Fibroblast of skin of scalp (primary cell): ENCODE measurements at regions not wholly inside any gene's neighbourhood (a gene's known extent, or its start where the extent isn't known, plus 50 kb on each side); places are given as distances from the start of the nearest gene placed in this dataset.

Experiments used
- DNase-seq: peaks from one replicate; pipeline ENCODE4 v3.0.0-alpha.2; 2013

DNA sequence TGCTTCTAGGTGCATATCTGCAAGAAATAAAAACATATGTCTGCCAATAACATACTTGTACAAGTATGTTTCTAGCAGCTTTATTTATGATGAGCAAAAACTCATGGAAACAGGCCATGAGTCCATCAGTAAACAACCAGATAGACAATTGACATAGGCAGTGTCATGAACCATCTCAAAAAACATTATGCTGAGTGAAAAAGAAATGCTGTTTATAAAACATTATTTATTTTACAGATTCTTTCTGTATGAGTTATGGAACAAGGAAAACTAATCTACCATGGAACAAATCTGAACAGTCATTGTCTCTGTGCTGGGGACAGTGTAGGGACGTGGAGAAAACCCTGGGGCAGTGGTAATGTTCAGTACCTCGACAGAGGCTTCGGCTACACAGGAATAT, 283.9 kb downstream of the UQCRFS1 start:
- DNase-seq, result peak; percentile 58

DNA sequence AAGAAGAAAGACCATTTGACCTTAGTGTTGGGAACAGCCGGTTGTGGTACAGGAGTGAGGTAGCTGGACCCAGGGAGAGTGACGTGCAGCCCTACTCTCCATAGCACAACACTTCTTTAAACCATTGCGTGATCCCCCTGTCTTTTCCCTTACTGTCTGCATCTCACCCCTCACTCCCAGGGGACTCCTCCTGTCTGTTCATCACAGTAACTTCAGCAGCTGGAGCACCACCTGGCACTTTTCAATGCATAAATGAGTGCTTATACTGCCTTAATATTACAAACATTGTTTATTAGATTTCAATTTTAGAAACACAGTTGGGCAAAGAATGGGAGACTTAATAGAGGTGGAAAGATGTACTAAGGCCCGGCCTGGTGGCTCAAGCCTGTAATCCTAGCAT, 285.5 kb downstream of the UQCRFS1 start:
- no peak for DNase-seq

DNA sequence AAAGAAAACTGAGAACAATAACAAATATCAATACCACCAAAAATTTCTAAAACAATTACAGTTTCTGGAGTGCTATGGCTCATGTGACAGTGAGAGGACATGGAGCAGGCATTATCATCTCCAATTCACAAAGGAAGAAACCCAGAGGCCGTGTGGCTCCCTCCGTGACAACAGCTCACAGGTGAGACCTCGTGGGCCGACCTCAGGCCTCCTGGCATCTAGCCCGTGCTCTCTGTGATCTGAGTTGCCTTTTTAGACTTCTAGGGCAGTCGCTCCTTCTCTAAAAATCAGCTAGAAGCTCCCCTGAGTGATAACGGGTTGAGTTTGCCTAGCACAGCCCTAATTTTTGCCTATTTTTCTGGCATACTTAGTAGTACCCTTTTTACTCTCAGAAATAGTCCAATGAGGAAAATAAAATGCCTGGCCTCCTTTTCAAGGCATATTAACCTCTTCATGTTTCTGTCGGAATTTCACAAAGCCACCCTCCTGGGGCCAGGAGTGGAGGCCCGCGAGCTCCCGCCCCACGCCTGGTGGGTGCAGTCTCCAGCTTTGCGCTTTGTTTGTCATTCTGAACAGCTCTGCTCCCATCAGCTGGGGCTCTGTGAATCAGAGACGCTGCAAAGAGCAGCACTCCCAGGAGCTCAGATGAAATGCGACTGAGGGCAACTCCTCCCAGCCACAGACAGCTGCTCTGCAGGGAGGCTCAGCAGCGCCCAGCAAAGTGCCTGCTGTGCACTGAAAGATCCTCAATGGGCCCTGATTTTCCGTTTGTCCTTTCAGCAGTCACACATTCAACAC, 292.5 kb downstream of the UQCRFS1 start:
- DNase-seq, result peak; percentile 33

DNA sequence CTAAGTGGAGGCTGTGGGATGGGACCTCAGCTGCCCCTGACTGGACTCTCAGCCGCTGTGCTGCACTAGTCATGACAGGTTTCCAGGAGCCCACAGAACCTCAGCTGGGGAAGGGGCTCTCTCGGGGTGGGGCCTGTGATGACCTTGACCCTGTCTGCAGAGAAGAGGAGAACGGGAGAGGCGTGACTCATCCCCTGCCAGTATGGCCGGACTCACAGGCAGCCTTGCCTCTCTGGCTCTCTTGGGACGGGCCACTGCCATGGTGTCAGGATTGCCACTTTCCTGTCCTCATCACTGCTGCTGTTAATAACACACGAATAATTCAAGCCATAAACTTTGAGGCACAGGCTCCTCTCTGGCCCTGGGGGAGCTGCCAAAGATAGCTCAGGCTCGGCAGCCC, 295.3 kb downstream of the UQCRFS1 start:
- DNase-seq, result no peak

DNA sequence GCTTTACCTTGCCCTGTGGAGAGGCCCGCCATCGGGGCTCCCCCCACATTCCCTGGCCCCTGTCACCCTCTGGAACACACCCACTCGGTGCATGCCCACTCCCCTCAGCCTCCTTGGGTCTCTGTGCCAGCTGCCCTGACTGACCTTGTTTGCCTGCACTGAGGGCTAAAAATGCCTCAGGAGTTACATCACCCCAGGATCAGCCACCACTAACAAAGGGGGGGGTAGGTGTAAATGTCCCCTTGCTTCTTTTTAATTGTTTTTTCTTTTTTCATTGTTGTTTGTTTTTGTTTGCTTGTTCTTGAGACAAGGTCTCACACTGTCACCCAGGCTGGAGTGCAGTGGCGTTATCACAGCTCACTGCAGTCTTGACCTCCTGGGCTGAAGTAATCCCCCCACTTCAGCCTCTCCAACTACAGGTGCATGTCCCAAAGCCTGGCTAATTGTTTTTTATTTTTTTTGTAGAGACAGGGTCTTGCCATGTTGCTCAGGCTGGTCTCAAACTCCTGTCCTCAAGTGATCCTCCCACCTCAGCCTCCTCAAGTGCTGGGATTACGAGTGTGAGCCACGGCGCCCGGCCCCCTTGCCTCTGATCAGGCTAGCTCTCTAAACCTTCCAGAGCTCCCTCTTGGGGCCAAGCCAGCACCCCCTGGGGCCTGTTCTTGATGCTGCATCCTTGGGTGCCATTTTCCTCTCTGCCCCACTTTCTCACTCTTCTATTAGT, 297.1 kb downstream of the UQCRFS1 start:
- no peak for DNase-seq

DNA sequence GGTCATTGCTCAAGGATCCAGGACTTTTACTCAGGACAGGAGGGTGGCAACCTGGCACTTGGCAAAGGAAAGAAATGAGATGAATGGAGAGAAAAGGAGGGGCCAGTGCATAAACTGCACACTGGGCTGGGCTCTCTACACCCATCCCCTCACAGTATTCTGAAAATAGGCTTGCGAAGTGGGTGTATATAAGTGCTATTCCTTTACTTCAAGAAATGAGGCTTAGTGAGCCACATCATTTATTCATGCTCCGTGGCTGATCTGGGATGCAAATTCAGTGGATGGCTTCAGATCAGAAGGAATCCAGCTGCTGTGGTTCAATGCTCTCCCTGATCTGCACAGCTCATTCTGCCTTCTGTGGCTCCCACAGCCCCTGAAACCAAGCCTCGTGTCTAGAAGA, 297.7 kb downstream of the UQCRFS1 start:
- DNase-seq, result no peak

DNA sequence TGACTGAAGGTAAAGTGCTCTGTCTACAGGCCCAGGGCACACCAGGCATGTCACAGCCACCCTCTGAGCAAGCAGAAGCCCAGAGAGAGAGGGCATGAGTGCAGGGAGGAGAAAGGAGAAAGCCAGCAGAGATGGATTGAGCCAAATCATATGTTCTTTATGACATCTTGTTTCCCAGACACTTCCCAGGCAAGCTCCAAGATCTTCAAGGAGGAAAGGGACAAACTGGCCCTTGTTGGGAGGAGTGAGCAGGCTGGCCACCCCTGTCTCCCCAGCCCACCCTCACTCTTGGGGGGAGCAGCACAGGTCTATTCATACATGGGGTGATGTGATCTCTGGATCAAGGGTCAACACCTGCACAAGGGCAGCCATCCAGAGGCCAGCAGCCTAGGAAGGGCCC, 298.8 kb downstream of the UQCRFS1 start:
- no peak for DNase-seq

DNA sequence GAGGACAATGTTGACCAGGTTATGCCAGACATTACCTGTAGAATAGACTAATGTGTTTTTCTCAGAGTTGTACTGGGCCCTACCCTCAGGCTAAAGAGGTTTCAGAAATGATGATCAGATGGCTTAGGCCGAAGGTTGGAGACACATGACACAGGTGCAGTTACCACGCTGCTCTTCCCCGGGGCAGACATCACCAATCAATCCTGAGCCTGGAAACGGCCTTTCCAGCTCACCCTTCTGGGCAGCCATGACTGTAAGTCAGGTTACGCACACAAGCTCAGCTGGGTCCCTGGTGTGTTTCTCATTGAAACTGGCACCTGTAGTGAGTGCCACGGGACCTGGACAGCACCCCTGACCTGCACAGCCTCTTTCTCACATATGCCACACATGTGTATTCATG, 299.3 kb downstream of the UQCRFS1 start:
- DNase-seq, result no peak

DNA sequence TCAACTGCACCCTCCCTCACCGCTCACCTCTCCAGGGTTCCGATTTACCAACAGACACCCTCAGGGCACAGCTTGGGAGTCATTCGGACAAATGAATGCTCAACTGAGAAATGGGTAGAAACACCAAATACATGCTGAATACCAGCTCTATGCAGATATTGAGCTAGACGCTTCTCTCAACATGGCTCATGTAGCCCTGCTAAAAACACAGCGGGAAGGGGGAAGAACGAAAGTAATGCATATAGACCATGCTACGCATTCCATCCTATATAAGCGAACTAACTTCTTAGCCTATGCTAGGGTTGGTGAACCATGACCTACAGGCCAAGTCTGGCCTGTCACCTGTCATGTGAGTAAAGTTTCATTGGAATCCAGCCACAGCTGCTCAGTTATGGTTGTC, 304.0 kb downstream of the UQCRFS1 start:
- DNase-seq, result no peak

DNA sequence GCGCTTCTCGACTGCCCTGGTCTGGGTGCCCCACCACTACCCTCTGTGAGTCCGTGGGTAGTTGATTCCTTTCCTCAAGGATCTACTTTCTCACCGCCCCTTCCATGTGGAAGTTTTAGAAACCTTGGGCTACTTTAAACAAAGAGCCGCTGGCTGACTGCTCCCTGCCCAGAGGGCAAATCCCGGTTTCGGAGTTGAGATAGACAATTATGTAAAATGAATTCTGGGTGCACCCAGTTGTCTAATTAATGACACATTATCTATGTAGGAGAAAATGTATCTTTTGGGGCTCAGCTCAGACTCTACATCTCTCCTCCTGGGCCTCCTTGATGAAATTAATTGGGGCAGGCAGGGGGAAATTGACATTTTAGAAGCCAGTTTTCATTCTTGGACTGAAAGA, 305.4 kb downstream of the UQCRFS1 start:
- no peak for DNase-seq

DNA sequence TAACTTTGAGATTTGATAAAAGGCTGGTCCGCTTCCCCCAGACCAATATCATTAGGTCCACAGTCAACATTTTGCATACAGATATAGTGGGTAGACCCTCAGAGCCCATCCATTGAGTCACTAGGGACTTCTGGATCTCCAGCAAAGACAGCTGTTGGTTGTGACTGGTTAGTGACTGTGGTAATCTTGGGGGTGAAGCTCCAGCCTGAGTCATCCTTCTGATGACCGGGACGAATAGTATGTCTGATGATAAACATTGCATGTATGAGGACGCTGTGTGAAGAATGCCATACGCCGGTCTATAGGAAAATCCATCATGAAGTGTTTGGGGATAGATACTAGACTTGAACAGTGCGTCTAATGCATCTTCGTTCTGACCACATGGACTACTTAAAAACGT, 307.0 kb downstream of the UQCRFS1 start:
- peak; percentile 81 for DNase-seq

DNA sequence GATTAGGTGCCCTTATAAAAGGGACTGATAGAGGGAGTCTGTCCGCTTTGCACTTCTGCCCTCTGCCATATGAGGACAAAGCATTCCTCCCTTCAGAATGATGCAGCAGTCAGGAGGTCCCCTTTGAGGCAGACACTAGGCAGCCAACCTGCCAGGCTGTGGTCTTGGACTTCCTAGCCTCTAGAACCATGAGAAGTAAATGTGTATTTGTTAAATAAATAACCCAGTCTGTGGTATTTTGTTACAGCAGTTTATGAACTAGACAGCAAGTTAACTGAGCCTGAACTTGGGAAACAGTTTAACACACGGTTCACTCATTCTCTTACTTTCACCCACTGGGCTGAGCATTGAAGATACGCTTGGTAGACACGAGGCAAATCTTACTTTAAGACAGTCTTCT, 313.2 kb downstream of the UQCRFS1 start:
- no peak for DNase-seq

DNA sequence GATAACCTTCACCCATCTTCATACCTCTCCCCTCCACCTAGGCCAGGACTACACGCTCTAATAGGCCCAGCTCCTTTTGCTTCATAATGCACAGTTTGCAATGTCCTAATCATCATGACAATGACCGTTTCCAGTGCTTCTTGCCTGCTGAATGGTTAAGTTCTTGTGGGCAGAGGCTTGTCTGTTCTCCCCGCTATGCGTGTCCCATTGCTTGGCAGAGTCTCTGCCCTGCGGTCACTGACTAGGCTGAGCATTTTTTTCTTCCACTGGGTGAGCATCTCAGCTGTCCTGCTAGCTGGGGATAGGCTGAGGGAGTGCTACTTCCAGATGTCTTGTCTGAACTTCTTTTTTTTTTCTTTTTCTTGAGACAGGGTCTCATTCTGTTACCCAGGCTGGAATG, 314.7 kb downstream of the UQCRFS1 start:
- DNase-seq, result peak; percentile 64

DNA sequence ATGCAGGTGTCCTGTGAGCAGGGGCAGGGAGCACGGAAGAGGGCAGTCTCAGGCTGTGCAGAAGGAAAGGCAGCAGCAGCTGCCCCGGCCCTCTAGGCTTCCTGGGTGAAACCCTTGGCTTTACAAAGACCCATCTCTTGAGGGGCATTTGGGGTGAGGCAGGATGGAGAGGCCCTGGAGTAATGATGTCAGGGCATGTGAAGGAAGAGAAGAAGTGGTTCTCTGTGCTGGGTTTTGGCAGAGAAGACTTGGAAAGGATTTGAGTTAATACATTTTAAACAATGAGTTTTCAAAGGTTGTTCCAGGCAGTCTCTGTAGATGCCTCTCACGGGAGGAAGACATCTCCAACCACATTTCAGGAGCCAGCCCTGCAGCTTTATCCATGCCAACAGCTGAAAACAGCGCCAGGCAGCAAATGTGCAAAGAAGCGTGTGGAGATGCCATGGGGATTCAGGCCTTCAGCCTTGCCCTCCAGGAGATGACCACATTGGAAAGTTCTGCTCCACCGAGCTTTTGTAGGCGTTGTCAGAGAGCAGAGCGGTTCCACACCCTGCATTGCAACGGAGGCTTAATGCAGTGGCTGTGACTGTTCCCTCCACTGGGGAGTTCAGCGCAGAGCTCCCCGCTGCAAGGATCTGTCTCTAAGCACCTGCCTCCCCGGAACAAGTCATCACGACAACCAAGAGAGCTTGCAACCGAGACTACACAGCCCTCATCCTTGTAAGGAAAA, 322.8 kb downstream of the UQCRFS1 start:
- no peak for DNase-seq

DNA sequence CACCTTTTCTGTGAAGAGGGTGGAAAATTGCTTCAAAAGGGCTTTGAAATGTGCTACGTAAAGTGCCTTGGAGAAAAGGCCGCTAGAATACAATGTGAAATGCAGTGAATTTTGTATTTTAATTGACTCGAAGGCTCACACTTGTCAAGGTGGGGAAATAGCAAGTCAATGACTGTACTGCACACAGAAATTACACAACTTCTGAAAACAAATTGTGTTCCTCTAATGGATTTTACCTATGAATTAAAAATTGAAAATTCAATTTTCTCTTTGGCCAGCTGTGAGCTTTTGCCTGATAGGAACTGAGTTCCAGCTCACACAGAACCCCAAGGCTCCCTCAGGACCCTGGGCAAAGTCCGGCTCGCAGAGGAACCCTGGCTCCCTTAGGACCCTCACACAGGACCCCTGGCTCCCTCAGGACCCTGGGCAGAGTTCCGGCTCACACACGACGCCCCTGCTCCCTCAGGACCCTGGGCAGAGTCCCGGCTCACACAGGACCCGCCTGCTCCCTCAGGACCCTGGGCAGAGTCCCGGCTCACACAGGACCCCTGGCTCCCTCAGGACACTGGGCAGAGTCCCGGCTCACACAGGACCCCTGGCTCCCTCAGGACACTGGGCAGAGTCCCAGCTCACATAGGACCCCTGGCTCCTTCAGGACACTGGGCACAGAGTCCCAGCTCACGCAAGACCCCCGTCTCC, 324.9 kb downstream of the UQCRFS1 start:
- DNase-seq, result no peak

DNA sequence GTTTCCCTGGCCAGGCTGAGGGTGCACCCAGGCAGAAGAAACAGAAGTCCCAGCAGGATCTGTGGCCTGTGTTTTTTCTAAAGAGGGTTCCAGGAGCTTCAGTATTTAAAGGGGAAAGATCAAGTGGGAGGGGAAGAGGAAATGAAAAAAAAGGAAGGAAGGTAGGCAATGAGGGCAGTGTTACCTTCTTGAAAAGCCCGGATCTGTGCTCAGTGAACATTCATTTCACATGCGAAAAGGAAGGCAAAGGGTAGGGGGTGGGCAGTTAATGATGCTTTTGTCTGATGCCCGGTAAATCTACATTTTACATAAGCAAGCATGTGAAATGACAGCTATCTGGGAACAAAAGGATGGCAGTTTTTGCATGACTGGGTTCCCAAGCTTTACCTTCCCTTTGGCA, 326.2 kb downstream of the UQCRFS1 start:
- no peak for DNase-seq

DNA sequence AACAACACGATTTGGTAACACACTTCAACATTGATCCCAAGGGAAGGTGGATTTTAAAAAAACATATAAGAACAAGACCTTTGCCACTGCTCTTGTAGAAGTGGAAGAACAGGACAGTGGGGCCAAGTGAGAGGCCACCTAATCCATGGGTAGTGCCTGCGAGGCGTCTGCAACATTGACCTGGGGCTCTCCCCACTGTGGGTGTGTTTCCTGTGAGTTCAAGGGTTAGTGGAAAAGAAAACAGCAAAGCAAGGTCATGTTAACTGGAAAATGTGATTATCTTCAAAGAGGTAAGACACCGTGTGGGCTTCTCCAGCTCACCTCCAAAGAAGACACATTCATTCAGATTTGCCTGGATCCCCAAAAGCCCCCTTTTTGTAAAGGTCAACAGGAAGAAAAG, 327.0 kb downstream of the UQCRFS1 start:
- no peak for DNase-seq

DNA sequence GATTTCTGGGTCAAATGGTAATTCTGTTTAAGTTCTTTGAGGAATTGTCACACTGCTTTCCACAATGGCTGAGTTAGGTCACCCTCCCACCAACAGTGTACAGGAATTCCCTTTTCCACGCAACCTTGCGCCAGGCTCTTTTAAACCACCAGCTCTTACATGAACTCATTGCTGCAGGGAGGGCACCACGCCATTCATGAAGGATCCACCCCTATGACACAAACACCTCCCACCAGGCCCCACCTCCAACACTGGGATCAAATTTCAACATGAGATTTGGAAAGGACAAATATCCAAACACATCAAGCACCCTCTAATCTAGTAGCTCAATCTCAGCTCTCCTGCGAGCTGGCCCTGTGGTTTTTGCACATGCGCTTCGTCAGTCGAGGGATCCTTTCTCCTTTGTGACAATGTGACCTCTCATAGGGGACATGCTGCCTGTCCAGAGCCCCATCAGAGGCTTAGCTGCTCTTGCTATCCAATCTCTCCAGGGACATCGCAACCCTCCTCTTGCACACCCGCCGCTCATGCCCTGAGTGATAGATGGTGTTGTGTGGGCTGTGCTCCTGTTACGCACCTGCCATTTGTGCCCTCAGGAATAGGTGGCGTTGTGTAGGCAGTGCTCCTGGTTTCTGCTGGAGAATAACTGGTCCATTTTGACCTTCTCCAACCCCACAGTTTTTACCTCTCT, 328.0 kb downstream of the UQCRFS1 start:
- no peak for DNase-seq

DNA sequence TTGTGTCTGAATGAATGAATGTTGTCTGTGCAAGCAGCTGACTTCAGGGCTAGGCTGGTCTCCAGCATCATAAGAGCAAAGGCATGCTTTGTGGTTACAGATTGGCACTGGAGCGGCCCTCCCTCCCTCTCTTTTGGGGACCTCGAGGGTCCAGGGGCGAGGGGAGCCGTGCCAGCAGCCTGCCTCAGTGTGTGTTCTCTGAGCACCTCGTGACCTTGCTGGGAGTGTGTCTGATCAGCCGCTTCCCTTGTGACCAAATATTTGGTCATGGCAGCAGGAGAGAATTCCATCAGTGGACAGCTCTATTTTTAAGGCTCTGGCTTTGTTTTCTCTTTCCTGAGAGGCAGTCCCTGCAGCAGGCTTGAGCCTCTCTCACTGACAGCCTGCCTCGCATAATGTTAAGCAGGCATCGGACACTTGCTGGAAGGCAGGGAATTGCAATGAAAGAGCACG, 329.7 kb downstream of the UQCRFS1 start:
- peak; percentile 73 for DNase-seq

DNA sequence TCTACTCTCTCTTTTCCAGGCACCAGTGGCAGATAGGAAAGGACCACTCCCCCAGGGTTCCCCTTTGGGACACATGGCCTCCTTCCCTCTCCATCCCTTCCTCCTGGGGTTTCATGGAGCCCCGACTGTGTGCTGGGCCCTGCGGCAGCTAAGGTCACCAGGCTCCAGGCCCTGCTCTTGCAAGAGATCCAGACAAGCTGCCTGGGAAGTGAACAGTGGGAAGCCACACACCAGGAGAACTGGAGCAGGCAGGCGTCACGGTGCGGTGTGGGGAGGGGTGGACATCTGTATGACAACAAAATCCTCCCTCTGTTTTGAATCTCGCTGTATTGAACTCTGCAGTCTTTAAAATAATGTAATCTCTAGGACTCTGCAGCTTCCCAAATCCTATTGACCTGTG, 330.1 kb downstream of the UQCRFS1 start:
- DNase-seq, result no peak

DNA sequence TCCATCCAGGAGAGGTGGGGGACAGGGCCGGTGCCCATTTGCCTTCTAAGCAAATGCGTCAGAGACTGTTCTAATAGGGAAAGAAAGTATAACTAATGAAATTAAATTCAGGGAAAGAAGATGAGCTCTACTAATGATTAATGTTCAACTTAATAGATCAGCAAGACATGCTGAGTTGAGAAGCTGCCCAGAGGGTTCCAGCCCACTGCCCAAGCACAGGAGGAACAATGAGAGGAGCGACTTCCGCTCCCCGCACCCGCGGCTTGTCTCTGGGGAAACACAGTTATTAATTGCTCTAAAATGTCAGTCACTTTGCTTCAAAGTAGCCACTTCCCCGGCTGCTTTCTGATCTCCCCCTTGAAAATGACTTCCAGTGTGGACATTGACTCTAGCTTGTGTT, 331.3 kb downstream of the UQCRFS1 start:
- DNase-seq, result no peak

DNA sequence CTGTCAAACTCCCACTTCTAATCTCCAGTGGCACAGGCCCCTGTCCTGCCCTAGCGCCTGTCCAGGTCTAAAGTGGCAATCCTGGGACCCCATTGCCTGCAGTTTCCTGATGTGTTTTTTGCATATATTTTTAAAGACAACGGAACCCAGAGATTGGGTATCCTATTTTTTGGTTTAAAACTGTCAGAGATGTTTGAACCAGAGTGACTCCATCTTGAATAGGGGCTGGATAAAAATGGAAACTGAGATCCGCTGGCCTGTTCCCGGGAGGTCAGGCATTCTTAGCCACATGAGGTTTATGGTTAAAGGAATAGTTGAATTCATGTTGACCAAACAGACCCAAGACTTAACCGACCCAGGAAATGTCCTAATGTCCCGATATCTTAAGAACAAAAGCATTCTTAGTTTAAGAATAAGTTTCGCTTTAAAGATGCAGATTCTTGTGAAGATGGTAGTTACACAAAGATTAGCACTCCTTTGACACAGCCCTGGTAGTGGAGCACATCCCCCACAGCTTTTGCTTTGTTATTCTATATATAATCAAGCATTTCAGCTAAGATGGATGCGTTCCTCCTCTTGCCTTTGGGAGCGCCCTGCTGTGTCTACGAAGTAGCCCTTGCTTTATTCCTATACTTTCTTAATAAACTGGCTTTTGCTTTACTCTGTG, 332.1 kb downstream of the UQCRFS1 start:
- DNase-seq, result no peak
